ENCODE measurements at regions not wholly inside any gene's neighbourhood (a gene's known extent, or its start where the extent isn't known, plus 50 kb on each side); places are given as distances from the start of the nearest gene placed in this dataset.

DNA sequence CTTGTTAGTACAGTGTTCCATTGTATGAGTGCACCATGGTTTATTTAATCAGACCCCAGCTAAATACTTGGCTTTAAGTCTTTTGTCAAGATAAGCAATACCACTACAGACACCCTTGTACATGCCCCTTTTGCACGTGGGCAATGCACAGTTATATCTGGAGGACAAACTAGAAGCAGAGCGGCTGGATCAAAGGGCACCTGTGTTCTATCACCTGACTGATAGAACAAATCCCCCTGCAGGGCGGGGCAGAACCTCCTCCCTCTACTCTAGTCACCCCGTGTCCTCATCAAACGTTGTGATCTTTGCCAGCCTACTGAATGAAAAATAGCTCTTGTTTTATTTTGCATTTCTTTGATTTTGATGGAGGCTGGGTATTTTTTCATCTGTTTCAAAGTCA is 314.9 kb downstream of the TLE3 start:
- TF ChIP-seq, protein P1, sequence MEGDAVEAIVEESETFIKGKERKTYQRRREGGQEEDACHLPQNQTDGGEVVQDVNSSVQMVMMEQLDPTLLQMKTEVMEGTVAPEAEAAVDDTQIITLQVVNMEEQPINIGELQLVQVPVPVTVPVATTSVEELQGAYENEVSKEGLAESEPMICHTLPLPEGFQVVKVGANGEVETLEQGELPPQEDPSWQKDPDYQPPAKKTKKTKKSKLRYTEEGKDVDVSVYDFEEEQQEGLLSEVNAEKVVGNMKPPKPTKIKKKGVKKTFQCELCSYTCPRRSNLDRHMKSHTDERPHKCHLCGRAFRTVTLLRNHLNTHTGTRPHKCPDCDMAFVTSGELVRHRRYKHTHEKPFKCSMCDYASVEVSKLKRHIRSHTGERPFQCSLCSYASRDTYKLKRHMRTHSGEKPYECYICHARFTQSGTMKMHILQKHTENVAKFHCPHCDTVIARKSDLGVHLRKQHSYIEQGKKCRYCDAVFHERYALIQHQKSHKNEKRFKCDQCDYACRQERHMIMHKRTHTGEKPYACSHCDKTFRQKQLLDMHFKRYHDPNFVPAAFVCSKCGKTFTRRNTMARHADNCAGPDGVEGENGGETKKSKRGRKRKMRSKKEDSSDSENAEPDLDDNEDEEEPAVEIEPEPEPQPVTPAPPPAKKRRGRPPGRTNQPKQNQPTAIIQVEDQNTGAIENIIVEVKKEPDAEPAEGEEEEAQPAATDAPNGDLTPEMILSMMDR (IDR thresholded peaks at IDR 0.05; ENCODE audit: borderline replicate concordance, insufficient read depth, low read depth, low read length) = no peak
- H3K4me3 ChIP-seq (ENCODE audit: low read depth, low read length) = no peak overlapping the region

DNA sequence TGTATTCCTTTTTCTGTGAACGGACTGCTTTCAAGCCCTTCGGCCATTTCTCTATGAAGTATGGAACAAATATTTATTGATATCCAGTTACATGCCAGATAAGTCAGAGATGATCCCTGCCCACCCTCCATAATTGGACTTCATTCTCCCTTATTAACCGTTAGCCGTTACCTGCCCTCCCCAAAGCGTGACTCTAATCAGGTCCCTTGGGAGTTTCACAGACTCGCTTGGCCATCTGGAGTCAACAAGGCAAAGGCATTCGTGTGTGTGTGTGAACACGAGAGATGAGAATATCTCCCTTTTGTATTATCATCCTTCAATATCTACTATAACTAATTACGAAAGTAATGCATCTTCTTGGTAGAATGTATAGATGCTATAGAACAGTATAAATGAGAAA is 314.5 kb downstream of the TLE3 start:
- no peak overlapping the region for H3K4me3 ChIP-seq (ENCODE audit: low read depth, low read length)
- TF ChIP-seq, protein P1 (IDR thresholded peaks at IDR 0.05; ENCODE audit: borderline replicate concordance, insufficient read depth, low read depth, low read length) = no peak

DNA sequence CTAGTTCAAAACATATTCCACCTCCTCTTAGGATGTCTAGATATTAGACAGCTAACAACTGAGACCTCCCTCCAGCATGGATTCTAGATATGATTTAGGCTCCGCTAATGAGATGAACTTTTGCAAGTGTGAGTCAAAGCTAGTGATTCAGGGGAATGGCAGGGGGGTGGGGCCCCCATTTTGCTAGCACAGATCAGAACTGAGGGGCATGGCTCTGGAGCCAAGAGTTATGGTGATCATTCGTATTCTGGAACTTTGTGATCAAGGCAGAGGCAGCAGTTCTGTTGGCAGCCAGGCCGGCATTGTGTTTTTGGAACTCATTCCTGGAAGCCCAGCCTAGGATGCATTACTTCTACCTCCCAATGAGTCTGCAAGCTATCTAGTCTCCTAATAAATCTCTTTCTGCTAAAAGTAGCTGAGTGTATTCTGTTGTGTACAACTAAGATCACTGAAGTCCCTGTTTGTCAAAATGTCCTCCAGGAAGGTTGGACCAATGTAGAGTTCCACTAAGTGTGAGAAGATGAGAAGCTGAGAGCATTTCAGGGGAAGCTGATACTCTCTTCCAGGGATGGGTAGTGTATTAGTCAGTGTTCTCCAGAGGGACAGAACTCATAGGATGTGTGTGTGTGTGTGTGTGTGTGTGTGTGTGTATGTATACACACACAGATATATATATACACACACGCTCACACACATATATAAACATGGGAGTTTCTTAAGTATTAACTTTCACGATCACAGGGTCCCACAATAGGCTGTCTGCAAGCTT is 312.7 kb downstream of the TLE3 start:
- TF ChIP-seq, protein P1 (IDR thresholded peaks at IDR 0.05; ENCODE audit: borderline replicate concordance, insufficient read depth, low read depth, low read length) = no peak
- no peak overlapping the region for H3K4me3 ChIP-seq (ENCODE audit: low read depth, low read length)

DNA sequence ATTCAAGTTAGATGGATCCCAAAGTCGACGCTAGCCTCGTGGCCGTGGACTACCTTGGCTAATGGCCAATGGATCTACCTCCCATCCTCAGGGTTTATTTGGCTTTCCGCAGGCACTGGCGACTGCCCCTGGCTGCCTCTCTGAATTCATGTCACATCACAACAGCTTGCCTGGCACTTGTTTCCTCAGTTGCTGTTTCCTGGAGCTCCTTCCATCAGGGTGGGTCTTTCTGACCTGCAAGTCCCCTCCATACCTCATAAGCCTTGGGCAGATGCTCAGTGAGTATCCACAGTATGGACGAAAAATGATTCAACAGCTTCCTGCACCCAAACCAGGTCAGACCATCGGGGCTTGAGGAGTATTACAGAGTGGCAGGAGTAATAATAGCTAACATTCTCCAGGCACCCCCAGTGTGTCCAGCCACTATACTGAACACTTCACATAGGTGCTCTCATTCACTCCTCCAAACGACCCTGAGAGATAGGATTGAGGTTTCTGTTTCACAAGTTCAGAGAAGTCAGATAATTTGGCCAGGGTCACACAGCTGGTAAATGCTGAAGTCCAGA is 311.5 kb downstream of the TLE3 start:
- TF ChIP-seq, protein P1 (IDR thresholded peaks at IDR 0.05; ENCODE audit: borderline replicate concordance, insufficient read depth, low read depth, low read length) = no peak
- no peak overlapping the region for H3K4me3 ChIP-seq (ENCODE audit: low read depth, low read length)

DNA sequence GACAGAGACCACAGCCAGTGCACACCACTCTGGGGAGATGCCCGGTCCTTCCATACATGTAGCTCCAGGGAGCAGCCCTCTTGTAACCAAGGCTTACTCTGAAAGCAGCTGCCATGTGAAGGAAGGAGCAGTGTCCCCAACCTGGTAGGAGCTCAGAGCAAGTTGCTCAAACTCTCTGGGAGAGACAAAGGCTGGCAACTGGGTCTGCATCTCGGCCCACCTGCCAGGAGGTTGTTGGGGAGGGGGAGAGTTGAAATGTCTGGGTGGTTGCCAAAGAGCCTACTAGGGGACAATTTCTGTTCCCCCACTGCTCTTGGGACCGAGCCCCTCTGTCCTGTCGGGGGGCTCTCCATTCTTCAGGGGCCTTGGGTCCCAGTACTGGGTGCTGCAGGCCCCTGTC is 309.9 kb downstream of the TLE3 start:
- TF ChIP-seq, protein P1 (IDR thresholded peaks at IDR 0.05; ENCODE audit: borderline replicate concordance, insufficient read depth, low read depth, low read length) = no peak
- H3K4me3 ChIP-seq (ENCODE audit: low read depth, low read length) = no peak overlapping the region

DNA sequence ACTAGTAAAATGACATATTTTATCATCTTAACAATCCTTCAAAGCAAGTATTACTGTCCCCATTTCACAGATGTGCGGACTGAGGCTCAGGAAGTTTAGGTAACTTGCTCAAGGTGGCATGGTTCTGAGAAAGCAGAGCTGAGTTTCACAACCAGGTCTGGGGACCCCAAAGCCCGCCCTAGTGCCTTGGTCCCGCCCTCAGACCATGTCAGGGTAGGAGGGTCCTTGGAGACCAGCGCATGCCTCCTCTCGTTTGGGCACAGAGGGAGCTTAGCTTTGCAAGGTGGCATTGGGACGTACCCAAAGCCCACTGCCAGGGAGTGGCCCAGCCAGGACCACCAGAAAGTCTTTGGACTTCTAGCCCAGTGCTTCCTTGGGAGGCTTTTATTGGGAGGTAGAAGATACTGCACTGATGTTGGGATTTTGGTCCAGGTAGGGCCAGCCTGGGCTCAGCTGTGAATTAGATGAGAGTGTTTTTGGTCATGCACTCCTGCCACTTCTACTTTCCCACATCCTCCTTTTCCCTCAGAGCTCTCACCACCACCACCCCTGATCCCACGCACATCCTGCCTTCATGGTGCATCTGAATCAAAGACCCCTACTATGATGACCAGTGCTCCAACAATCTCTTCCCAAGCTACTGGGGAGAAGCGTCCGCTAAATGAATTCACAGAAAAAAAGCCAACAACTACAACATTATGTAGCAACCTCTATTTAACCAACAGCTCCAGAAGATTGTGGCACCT is 307.9 kb downstream of the TLE3 start:
- TF ChIP-seq, protein P1 (IDR thresholded peaks at IDR 0.05; ENCODE audit: borderline replicate concordance, insufficient read depth, low read depth, low read length) = no peak
- no peak overlapping the region for H3K4me3 ChIP-seq (ENCODE audit: low read depth, low read length)
